ENCODE measurements at regions not wholly inside any gene's neighbourhood (a gene's known extent, or its start where the extent isn't known, plus 50 kb on each side); places are given as distances from the start of the nearest gene placed in this dataset.
"Not testable (repeated sequence)": the region's sequence is repeated elsewhere in the genome, so short reads cannot be mapped to it uniquely, and the experiment has no call there.

- no peak overlapping the region for H3K4me3 ChIP-seq (ENCODE audit: low read depth, low read length)
- no peak for TF ChIP-seq CTCF (IDR thresholded peaks at IDR 0.05; ENCODE audit: low read depth, low read length)
- DNase-seq (ENCODE audit: low read depth, low spot score) = no peak
- in situ Hi-C loops (cut with HindIII; ENCODE audit: low sequenced_read_pairs) = no loop called here
These were observed 139.2 kb downstream of the RAMP3 start for GRCh38 chr7:45296748-45297147.

GRCh38 chr7:45306752-45307305 lies 149.2 kb downstream of the RAMP3 start:
- no peak for DNase-seq (ENCODE audit: low read depth, low spot score)
- H3K4me3 ChIP-seq (ENCODE audit: low read depth, low read length) = no peak overlapping the region
- no peak for TF ChIP-seq CTCF (IDR thresholded peaks at IDR 0.05; ENCODE audit: low read depth, low read length)
- in situ Hi-C loops (cut with HindIII; ENCODE audit: low sequenced_read_pairs) = no loop called here

- DNase-seq (ENCODE audit: low read depth, low spot score) = no peak
- TF ChIP-seq CTCF (IDR thresholded peaks at IDR 0.05; ENCODE audit: low read depth, low read length) = no peak
- in situ Hi-C loops (cut with HindIII; ENCODE audit: low sequenced_read_pairs) = no loop called here
- H3K4me3 ChIP-seq (ENCODE audit: low read depth, low read length) = no peak overlapping the region
These were observed 154.0 kb downstream of the RAMP3 start for GRCh38 chr7:45311597-45311996.

GRCh38 chr7:45315512-45315911 lies 157.9 kb downstream of the RAMP3 start:
- H3K4me3 ChIP-seq (ENCODE audit: low read depth, low read length); DNase-seq (ENCODE audit: low read depth, low spot score); in situ Hi-C loops (cut with HindIII; ENCODE audit: low sequenced_read_pairs): not testable (repeated sequence)

GRCh38 chr7:45324683-45325237 lies 167.2 kb downstream of the RAMP3 start:
- in situ Hi-C loops (cut with HindIII; ENCODE audit: low sequenced_read_pairs) = no loop called here
- no peak for TF ChIP-seq CTCF (IDR thresholded peaks at IDR 0.05; ENCODE audit: low read depth, low read length)
- no peak for DNase-seq (ENCODE audit: low read depth, low spot score)
- H3K4me3 ChIP-seq (ENCODE audit: low read depth, low read length) = no peak overlapping the region

GRCh38 chr7:45325378-45325777 lies 167.8 kb downstream of the RAMP3 start:
- in situ Hi-C loops (cut with HindIII; ENCODE audit: low sequenced_read_pairs) = no loop called here
- H3K4me3 ChIP-seq (ENCODE audit: low read depth, low read length) = no peak overlapping the region
- no peak for TF ChIP-seq CTCF (IDR thresholded peaks at IDR 0.05; ENCODE audit: low read depth, low read length)
- DNase-seq (ENCODE audit: low read depth, low spot score) = no peak

- no peak for DNase-seq (ENCODE audit: low read depth, low spot score)
- no peak overlapping the region for H3K4me3 ChIP-seq (ENCODE audit: low read depth, low read length)
- in situ Hi-C loops (cut with HindIII; ENCODE audit: low sequenced_read_pairs) = no loop called here
- no peak for TF ChIP-seq CTCF (IDR thresholded peaks at IDR 0.05; ENCODE audit: low read depth, low read length)
These were observed 170.9 kb downstream of the RAMP3 start for GRCh38 chr7:45328403-45328981.

Measured in astrocyte of the spinal cord (primary cell).